WI38 (cell line): ENCODE measurements at regions not wholly inside any gene's neighbourhood (a gene's known extent, or its start where the extent isn't known, plus 50 kb on each side); places are given as distances from the start of the nearest gene placed in this dataset.

Experiments
- H3K4me3 ChIP-seq: 2 replicates; pipeline ENCODE4 v1.5.1; 2011; ENCODE audit warnings: low read depth, mild to moderate bottlenecking, control low read depth, low read length
- TF ChIP-seq, protein P1 (sequence below): IDR thresholded peaks from 2 replicates; pipeline ENCODE4 v1.5.1; 2012; ENCODE audit warnings: low read depth, mild to moderate bottlenecking, control low read depth, low read length

DNA sequence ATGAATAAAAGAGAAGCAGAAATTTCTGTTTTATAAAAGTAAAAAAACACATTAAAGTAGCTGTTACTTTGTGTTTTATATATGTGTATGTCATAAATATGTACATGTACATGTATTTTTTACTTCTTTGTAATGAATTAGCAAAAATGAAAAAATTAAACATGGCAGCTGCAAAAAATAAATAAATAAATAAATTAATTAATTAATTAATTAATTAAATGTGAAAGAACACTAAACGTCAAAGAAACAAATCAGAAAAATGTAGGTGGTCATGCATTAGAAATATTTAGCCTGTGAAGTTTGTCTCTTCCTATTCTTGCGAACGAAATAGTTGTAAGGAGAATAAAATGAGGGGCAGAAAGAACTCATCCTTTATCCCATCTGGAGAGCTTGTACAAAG is 357.0 kb downstream of the ZIC4 start:
- TF ChIP-seq, protein P1, sequence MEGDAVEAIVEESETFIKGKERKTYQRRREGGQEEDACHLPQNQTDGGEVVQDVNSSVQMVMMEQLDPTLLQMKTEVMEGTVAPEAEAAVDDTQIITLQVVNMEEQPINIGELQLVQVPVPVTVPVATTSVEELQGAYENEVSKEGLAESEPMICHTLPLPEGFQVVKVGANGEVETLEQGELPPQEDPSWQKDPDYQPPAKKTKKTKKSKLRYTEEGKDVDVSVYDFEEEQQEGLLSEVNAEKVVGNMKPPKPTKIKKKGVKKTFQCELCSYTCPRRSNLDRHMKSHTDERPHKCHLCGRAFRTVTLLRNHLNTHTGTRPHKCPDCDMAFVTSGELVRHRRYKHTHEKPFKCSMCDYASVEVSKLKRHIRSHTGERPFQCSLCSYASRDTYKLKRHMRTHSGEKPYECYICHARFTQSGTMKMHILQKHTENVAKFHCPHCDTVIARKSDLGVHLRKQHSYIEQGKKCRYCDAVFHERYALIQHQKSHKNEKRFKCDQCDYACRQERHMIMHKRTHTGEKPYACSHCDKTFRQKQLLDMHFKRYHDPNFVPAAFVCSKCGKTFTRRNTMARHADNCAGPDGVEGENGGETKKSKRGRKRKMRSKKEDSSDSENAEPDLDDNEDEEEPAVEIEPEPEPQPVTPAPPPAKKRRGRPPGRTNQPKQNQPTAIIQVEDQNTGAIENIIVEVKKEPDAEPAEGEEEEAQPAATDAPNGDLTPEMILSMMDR = no peak
- no peak overlapping the region for H3K4me3 ChIP-seq

DNA sequence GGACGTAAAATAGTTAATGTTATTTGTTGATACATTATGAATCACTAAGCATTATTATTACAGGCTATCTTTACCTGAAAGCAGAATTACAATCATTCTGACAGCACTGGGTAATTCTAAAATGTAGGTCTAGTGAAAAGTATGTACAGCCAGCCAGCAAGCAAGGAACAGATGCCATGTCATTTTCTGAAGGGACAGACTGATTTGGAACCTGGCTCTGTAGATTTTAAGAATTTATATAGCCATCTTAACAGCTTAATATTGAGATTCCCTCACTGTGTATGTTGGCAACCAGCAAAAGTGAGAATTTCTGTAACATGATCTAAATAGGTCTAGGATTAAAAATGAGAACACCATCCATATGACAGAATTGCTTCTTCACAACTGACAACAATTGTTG is 359.4 kb downstream of the ZIC4 start:
- TF ChIP-seq, protein P1 = no peak

DNA sequence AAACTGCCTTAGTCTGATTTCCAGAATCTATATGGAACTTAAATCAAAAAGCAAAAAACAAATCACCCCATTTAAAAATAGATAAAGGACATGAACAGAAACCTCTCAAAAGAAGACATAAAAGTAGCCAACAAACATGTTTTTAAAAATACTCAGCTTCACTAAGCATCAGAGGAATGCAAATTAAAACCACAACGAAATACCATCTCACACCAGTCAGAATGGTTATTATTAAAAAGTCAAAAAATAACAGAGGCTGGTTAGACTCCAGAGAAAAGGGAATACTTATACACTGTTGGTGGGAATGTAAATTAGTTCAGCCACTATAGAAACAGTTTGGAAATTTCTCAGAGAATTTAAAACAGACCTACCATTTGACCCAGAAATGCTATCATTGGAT is 367.9 kb downstream of the ZIC4 start:
- H3K4me3 ChIP-seq = no peak overlapping the region
- TF ChIP-seq, protein P1 = no peak

More for the DNA sequence above, 359.4 kb downstream of the ZIC4 start:
- no peak overlapping the region for H3K4me3 ChIP-seq

DNA sequence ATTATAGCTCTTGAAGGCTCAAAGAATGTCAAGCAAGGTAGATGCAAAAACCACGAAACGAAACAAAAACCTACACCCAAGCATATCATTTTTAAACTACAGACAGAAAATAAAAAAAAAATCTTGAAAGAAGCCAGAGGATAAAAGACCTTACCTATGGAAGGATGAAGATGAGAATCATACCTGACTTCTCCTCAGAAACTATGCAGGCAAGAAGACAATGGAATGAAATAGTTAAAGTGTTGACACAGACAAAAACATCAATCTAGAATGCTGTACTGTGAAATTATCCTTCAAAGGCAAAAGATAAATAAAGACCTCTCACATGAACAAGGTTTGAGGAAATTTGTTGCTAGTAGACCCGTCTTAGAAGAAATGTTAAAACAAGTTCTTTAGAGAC is 372.0 kb downstream of the ZIC4 start:
- no peak overlapping the region for H3K4me3 ChIP-seq
- TF ChIP-seq, protein P1 = no peak

DNA sequence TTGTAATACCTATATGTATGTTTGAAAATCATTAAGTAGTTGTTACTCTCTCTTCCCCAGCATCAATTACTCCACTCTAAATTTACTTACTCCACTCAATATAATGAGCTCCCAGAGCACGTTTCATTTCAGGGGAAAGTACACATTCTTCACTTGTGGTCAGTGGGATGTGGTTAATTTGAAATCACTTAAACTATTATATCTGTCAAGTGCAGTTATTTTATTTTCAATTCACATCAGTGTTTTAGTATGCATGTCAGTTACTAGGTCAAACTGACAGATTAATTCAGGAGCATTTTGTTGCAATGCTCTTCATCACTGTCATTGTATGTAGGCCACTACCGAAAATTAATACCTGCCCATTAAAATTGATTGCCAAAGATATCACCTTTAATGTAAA is 376.1 kb downstream of the ZIC4 start:
- no peak overlapping the region for H3K4me3 ChIP-seq
- TF ChIP-seq, protein P1 = no peak

DNA sequence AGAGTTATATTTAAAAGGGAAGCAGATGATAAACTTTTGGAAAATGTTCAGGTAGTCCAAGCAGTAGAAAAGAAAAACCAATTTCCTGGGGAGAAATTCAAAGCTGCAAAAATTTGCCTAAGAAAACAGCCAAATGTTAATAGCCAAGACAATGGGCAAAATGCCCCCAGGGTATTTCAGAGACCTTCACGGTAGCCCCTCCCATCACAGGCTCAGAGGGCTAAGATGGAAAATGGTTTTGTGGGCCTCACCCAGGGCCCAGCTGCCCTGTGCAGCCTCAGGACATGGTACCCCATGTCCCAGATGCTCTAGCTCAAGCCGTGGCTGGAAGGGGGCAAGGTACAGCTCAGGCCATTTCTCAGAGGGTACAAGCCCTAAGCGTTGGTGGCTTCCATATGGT is 391.0 kb downstream of the ZIC4 start:
- H3K4me3 ChIP-seq = no peak overlapping the region
- TF ChIP-seq, protein P1 = no peak

DNA sequence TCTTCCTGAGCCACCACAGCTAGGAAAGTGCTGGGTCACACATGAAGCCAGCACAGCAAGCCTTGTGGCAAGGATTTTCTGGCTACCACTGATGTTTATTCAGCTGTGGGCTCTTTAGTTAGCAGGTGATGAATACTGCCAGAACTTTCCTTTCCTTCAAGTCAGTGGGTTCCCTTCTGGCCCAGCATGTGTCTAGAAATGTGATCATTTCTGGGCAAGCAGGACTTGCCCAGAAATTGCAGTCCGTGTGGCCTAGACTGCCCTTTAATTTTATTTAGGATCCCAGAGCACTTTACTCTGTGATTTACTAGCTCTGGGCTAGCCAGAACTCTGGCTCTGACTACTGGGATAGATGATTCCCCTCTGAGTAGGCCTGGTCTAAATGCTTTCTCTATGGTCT is 397.5 kb downstream of the ZIC4 start:
- no peak overlapping the region for H3K4me3 ChIP-seq
- TF ChIP-seq, protein P1 = no peak
